MM.1S (cell line): ENCODE measurements at regions not wholly inside any gene's neighbourhood (a gene's known extent, or its start where the extent isn't known, plus 50 kb on each side); places are given as distances from the start of the nearest gene placed in this dataset.

Experiments
- DNase-seq: peaks from one replicate; pipeline ENCODE4 v3.0.0-alpha.2; 2015
- H2AFZ ChIP-seq: fragments of 300-600 bp; sonication (generic); 2 replicates; pipeline ENCODE4 v1.6.0; 2016; ENCODE audit warnings: antibody characterized with exemption, low read length
- H3F3A ChIP-seq: fragments of 300-600 bp; sonication (generic); 2 replicates; pipeline ENCODE4 v1.6.1; 2016; ENCODE audit warnings: mild to moderate bottlenecking, antibody characterized with exemption, low read length, moderate library complexity, mixed read lengths; ENCODE audit not compliant: insufficient read depth
- H3K27ac ChIP-seq: fragments of 300-600 bp; sonication (generic); 2 replicates; pipeline ENCODE4 v1.5.1; 2016; ENCODE audit warnings: mild to moderate bottlenecking, low read length
- H3K27me3 ChIP-seq: fragments of 300-600 bp; sonication (generic); replicated peaks from 2 replicates; pipeline ENCODE4 v1.6.0; 2016; ENCODE audit warnings: low read length; ENCODE audit not compliant: insufficient read depth
- H3K36me3 ChIP-seq: fragments of 300-600 bp; sonication (generic); replicated peaks from 2 replicates; pipeline ENCODE4 v1.6.1; 2016; ENCODE audit warnings: mild to moderate bottlenecking, low read length, mixed read lengths; ENCODE audit not compliant: insufficient read depth
- H3K4me1 ChIP-seq: fragments of 300-600 bp; sonication (generic); 2 replicates; pipeline ENCODE4 v1.6.1; 2016; ENCODE audit warnings: low read length, mixed read lengths
- H3K4me2 ChIP-seq: fragments of 300-600 bp; sonication (generic); 2 replicates; pipeline ENCODE4 v1.6.0; 2016; ENCODE audit warnings: low read depth, low read length
- H3K4me3 ChIP-seq: fragments of 300-600 bp; sonication (generic); 2 replicates; pipeline ENCODE4 v1.5.1; 2016; ENCODE audit warnings: low read length, mixed read lengths
- H3K79me2 ChIP-seq: fragments of 300-600 bp; sonication (generic); 2 replicates; pipeline ENCODE4 v1.6.1; 2016; ENCODE audit warnings: mixed run types, low read length, mixed read lengths
- H3K9ac ChIP-seq: fragments of 300-600 bp; sonication (generic); 2 replicates; pipeline ENCODE4 v1.6.1; 2016; ENCODE audit warnings: low read length, mixed read lengths
- H3K9me2 ChIP-seq: fragments of 300-600 bp; sonication (generic); replicated peaks from 2 replicates; pipeline ENCODE4 v1.6.1; 2016; ENCODE audit warnings: mild to moderate bottlenecking, low read length, mixed read lengths; ENCODE audit not compliant: insufficient read depth
- H3K9me3 ChIP-seq: fragments of 300-600 bp; sonication (generic); replicated peaks from 2 replicates; pipeline ENCODE4 v1.6.1; 2016; ENCODE audit warnings: mild to moderate bottlenecking, low read length, mixed read lengths; ENCODE audit not compliant: insufficient read depth
- H4K20me1 ChIP-seq: fragments of 300-600 bp; sonication (generic); 2 replicates; pipeline ENCODE4 v1.6.1; 2016; ENCODE audit warnings: mild to moderate bottlenecking, low read length, moderate library complexity, mixed read lengths; ENCODE audit not compliant: insufficient read depth
- EZH2 ChIP-seq: fragments of 300-600 bp; sonication (generic); optimal IDR thresholded peaks from 2 replicates; pipeline ENCODE3; 2017; ENCODE audit warnings: low read depth, mild to moderate bottlenecking, antibody characterized with exemption, low read length, mixed read lengths
- EZH2phosphoT487 ChIP-seq: fragments of 300-600 bp; sonication (generic); IDR thresholded peaks from 2 replicates; pipeline ENCODE4 v1.6.1; 2018; ENCODE audit warnings: antibody characterized with exemption, low read length
- TF ChIP-seq, protein P1 (sequence below): fragments of 300-600 bp; sonication (generic); IDR thresholded peaks from 2 replicates; pipeline ENCODE4 v1.5.1; 2016; ENCODE audit warnings: antibody characterized with exemption, low read length, mixed read lengths

DNA sequence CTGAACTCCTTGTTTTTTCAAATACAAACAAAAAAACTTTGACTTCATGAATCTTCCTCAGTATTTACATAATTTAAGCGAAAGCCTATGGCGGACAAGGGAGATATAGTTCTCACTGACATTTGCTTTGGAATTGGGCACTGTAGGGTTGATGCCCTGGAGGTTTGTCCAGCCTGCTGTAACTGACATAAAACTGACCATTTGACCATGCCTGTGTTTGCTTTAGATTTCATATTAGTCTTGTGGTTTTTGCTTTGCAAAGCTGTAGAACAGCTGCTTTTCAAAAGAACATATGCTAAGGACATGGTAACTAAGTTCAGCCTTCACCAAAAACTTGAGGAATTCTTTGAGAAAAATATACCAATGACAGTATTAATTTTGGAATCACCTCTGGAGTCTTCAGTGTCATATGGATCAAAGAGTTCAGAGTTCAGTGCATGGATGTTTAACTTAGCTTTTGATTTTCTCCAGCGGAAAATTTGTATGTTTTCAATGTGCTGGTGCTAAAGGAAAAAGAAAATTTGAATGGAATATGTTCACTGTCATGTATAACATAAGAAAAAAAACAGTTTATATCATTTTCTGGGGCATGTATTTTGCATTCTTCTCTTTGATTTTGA, 1013.1 kb downstream of the NR2F1-AS1 start:
- Histone ChIP-seq H3K9ac (no peak overlapping the region), H4K20me1 (no peaks in the 10 kb centered on the region), H3K4me3 (no peak overlapping the region), H3K4me1 (peaks cover 16% of the 10 kb centered on the region), H3K9me3 (no peaks in the 10 kb centered on the region), H3K36me3 (no peaks in the 10 kb centered on the region), H3K79me2 (no peaks in the 10 kb centered on the region), H3K9me2 (no peaks in the 10 kb centered on the region), H3K4me2 (no peak overlapping the region), H2AFZ (no peak overlapping the region), H3F3A (no peaks in the 10 kb centered on the region), H3K27ac (no peak overlapping the region), H3K27me3 (no peaks in the 10 kb centered on the region)
- DNase-seq, result no peak
- TF ChIP-seq EZH2 (no peak), EZH2phosphoT487 (no peak)
- TF ChIP-seq, protein P1, sequence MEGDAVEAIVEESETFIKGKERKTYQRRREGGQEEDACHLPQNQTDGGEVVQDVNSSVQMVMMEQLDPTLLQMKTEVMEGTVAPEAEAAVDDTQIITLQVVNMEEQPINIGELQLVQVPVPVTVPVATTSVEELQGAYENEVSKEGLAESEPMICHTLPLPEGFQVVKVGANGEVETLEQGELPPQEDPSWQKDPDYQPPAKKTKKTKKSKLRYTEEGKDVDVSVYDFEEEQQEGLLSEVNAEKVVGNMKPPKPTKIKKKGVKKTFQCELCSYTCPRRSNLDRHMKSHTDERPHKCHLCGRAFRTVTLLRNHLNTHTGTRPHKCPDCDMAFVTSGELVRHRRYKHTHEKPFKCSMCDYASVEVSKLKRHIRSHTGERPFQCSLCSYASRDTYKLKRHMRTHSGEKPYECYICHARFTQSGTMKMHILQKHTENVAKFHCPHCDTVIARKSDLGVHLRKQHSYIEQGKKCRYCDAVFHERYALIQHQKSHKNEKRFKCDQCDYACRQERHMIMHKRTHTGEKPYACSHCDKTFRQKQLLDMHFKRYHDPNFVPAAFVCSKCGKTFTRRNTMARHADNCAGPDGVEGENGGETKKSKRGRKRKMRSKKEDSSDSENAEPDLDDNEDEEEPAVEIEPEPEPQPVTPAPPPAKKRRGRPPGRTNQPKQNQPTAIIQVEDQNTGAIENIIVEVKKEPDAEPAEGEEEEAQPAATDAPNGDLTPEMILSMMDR, result no peak

- H3F3A ChIP-seq, result no peaks in the 10 kb centered on the region
- TF ChIP-seq, protein P1, result no peak
- TF ChIP-seq EZH2 (no peak), EZH2phosphoT487 (no peak)
- H3K4me1 ChIP-seq, result peaks cover 16% of the 10 kb centered on the region
- H3K4me2 ChIP-seq, result no peak overlapping the region
- no peak overlapping the region for H3K27ac ChIP-seq
- no peaks in the 10 kb centered on the region for H4K20me1 ChIP-seq
- H3K36me3 ChIP-seq, result no peaks in the 10 kb centered on the region
- H3K9ac ChIP-seq, result no peak overlapping the region
- no peak overlapping the region for H3K4me3 ChIP-seq
- H3K9me3 ChIP-seq, result no peaks in the 10 kb centered on the region
- H2AFZ ChIP-seq, result no peak overlapping the region
- H3K79me2 ChIP-seq, result no peaks in the 10 kb centered on the region
- no peak for DNase-seq
- no peaks in the 10 kb centered on the region for H3K9me2 ChIP-seq
- H3K27me3 ChIP-seq, result no peaks in the 10 kb centered on the region
Measured at GRCh38 chr5:92566113-92566786, 1014.8 kb downstream of the NR2F1-AS1 start.

DNA sequence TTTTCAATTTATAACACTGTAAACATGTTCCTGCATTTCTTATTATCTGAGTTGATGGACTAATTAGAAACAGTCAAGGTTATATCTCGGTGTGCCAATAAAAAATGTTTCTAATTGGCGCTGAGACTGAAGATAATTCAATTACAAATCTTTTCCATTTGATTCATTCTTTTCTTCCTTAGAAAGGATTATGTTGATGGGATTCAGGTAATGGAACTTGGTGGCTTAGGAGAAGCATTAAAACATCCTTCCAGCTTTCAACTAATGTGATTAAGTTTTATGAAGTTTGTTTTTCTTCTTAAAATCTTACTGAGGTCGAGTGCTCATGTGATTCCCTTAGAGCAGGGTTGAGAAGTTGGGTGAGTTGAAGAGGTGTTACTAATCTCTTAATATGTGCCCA, 1015.3 kb downstream of the NR2F1-AS1 start:
- Histone ChIP-seq H3K27ac (no peak overlapping the region), H3K4me3 (no peak overlapping the region), H3K9ac (no peak overlapping the region), H2AFZ (no peak overlapping the region), H3K9me3 (no peaks in the 10 kb centered on the region), H3F3A (no peaks in the 10 kb centered on the region), H3K36me3 (no peaks in the 10 kb centered on the region), H3K4me1 (peaks cover 16% of the 10 kb centered on the region), H3K79me2 (no peaks in the 10 kb centered on the region), H3K9me2 (no peaks in the 10 kb centered on the region), H4K20me1 (no peaks in the 10 kb centered on the region), H3K4me2 (0 out of 2 replicates have a peak overlapping the region, but pooled peaks have one; percentile 19), H3K27me3 (no peaks in the 10 kb centered on the region)
- DNase-seq, result no peak
- TF ChIP-seq, protein P1, result no peak
- TF ChIP-seq EZH2phosphoT487 (no peak), EZH2 (no peak)
